Posterior cingulate gyrus (tissue), 11 donors: ENCODE measurements at regions not wholly inside any gene's neighbourhood (a gene's known extent, or its start where the extent isn't known, plus 50 kb on each side); places are given as distances from the start of the nearest gene placed in this dataset.

Experiments
- DNase-seq, 10 donors: peaks; one replicate each; pipeline versions ENCODE4 v3.0.0 to v3.0.0-alpha.2; 2020 to 2021; ENCODE audit warnings: mixed read lengths in 3 of 10
- intact Hi-C: fragments of 100-400 bp; cut with DNase I; formaldehyde crosslinking; loops from one replicate; pipeline ENCODE4 v1.15.1; 2023

DNA sequence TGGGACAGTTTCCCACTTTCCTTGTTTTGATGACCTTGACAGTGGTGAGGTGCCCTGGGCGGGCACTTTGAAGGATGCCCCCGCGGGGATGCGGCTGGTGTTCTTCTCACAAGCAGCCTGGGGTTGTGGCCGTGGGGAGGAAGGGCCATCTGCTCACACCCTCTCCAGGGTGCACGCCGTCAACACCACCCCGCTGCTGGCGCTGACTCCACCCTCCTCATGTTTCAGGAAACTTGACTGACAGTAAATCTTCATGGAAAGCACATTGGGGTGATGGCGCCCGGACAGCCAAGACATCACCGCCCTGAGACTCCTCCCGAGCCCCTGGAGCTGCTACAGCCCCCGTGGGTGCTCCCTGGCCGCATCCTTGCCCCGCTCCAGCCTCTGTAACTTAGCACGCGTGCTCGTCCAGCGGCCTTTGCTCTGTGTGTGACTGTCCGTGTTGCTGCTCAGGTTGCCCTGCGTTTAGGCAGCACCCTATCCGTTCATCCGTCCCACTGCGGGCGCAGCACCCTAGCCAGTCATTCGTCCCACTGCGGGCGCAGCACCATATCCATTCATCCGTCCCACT is 150.2 kb upstream of the C14orf180 start:
- DNase-seq = peak in 5 of 10 donors; percentile 5 to 78 (median 63)
- intact Hi-C loops = no loop called here

DNA sequence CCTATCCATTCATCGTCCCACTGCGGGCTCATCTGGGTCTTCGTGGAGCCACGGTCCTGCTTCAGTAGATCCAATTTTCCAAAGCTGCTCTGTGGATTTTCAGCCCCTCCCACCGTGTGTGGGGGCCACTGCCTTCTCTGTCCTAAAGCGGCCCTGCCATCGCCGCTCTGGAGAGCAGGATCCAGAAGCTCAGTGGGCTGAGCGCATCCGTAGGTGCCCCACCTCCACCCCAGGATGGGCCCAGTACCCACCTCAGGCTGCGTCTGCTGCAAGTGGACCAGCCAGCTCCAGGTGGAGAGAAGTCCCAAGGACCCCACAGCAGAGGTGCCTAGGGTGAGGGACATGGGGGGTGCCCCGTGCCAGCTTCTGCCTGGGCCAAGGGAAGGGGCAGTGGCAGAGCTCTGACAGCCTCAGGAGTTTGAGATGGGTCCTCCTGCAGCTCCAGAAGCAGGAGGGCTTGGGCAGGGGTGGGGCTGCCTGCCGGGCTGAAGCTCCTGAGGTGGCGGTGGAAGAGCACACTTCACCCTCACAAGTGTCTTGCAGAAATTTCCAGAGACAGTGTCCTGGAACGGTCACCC is 148.1 kb upstream of the C14orf180 start:
- DNase-seq = peak in 4 of 10 donors; percentile 8 to 75 (median 59)
- intact Hi-C loops = no loop called here

- peak in 3 of 10 donors; percentile 51 to 78 (median 59) for DNase-seq
- intact Hi-C loops = no loop called here
Measured at GRCh38 chr14:104431929-104432541, 147.5 kb upstream of the C14orf180 start.

DNA sequence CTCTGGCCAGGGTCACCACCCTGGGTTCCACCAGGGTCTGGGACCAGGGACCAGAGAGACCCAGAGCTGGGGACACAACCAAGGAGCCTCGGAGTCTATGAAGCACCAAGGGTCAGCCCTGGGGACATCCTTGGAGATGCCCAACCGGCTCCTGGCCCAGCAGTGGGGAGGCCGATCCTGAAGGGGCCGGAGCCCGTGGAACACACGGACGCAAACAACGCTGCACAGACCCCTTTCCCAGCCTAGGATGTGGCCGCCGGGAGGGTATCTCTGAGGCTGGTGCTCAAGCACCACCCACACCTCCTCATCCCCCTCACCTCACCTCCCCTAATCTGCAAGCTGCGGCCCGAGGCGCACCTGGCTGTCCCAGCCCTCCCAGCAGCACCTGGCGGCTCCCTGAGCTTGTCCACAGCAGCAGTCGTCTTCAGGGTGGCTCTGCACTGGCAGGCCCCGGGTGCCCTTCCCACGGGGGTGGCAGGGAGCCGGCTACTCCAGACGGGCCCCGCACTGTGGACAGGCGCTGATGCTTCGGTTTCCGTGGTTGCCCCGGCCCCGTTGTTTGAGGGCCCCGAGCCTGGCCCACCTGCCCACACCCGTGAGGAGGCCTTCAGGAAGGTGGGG is 146.8 kb upstream of the C14orf180 start:
- intact Hi-C loops = no loop called here
- peak in 6 of 10 donors; percentile 7 to 83 (median 44) for DNase-seq

DNA sequence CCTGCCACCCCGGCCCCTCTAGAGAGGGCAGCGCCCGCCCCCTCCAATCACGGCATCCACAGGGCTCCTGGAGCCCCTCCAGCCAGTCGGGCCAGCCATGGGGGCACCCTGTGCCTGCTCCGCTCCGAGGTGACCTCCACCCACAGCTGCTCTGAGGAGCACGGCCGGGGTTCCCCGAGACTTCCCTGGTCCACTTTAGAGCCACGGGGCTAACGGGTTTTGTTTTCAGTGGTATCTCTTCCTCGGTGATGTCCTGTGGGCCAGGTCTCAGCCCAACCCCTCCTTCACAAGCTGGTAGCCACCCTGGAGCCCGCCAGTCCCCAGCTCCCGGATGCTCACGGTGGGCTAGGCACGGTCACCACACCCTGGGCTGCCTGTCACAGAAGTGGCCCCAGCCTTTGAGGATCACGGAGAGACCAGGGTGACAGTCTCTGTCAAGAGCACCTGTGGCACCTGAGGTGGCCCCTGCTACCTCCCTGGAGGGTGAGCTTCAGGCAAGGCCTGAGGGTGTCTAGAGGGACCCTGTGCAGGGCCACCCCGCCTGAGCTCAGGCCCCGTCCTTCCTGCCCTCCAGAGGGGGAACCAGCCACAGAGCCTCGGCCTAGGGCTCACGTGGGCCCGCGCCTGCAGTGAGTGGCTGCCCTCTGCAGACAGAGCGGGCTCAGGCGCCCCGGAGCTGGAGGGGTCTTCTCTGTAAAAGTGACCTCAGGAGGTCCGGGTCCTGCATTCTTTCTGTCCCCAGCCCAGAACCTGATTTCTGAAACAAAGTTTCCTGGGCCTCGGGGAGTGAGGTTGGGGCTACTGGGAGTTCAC is 146.0 kb upstream of the C14orf180 start:
- DNase-seq = peak in 5 of 10 donors; percentile 9 to 74 (median 57)
- intact Hi-C loops = no loop called here

DNA sequence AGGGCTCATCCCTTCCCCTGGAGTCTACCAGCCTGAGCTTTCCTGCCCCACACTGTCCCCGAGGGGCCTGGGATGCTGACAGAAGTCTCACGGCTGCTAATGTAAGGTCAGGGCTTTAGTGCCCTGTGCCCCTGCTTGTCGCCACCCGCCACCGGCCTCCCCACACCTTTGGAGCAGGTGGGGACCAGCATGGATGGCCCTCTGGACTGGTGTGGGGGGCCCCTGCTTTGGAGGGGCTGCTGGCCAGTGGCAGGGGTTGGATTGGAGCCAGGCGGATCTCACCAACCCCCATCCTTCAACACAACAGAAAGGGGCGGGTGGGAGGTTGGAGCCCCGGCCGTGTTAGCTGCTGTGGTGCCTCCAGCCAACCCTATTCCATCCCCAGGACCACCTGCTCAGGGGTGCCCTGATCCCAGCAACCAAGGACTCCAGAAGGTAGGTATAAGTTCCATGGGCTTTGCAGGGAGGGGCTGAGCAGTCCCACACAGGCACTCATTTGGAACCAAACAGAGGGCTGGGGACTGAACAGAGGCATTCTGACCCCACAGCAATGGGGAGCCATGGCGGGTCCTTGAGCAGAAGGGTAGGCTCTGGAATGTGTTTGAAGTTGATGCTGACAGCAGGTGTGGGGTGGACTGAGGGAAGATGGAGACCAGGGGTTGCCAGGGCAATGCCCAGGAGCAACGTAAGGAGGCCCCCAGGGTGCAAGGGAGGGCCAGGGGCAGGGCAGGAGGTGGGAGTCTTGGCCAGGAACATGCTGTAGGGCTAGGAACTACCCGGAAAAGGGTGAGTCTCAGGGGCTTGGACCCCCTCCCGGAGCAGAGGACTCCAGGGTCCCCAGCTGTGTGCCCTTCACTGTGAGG is 145.1 kb upstream of the C14orf180 start:
- peak in 3 of 10 donors; percentile 15 to 69 (median 49) for DNase-seq
- intact Hi-C loops = no loop called here

- intact Hi-C loops = no loop called here
- peak in 3 of 10 donors; percentile 9 to 57 (median 56) for DNase-seq
Measured at GRCh38 chr14:104435147-104436046, 144.2 kb upstream of the C14orf180 start.

DNA sequence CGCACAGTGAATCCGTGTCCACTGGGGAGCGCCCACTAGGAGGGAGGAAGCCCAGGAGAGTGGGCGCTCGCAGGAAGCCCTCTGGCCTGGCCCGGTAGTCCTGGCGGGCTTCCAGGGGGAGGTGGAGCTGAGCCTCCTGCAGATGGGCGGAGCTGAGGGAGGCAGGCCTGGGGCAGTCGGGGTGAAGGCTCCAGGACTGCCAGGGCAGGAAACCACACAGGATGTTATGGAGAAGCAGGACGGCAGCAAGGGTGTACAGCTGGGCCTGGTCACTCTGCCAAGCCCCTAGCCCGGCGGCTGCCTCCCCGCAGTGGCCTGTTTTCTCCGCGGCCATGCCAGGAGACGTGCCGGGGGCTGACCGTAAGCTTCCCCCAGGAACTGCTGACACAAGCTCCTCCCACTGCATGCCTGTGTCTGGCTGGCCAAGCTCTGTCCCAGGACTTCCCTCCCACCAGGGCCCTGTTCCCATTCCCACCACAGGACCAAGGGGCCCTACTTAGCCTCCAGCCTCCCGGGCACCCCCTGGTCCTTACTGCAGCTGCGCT is 143.4 kb upstream of the C14orf180 start:
- DNase-seq = peak in 5 of 10 donors; percentile 24 to 86 (median 74)
- intact Hi-C loops = no loop called here

GRCh38 chr14:104436741-104437701 is 142.5 kb upstream of the C14orf180 start:
- peak in 5 of 10 donors; percentile 5 to 79 (median 66) for DNase-seq
- intact Hi-C loops = no loop called here

- intact Hi-C loops = no loop called here
- peak in 3 of 10 donors; percentile 6 to 13 (median 7) for DNase-seq
Measured at GRCh38 chr14:104437703-104438102, 141.9 kb upstream of the C14orf180 start.

GRCh38 chr14:104438166-104438887 is 141.2 kb upstream of the C14orf180 start:
- intact Hi-C loops = no loop called here
- DNase-seq = peak in 4 of 10 donors; percentile 8 to 69 (median 34)

GRCh38 chr14:104439625-104440024 is 139.9 kb upstream of the C14orf180 start:
- intact Hi-C loops = no loop called here
- peak in 2 of 10 donors; percentile 11 to 62 for DNase-seq

DNA sequence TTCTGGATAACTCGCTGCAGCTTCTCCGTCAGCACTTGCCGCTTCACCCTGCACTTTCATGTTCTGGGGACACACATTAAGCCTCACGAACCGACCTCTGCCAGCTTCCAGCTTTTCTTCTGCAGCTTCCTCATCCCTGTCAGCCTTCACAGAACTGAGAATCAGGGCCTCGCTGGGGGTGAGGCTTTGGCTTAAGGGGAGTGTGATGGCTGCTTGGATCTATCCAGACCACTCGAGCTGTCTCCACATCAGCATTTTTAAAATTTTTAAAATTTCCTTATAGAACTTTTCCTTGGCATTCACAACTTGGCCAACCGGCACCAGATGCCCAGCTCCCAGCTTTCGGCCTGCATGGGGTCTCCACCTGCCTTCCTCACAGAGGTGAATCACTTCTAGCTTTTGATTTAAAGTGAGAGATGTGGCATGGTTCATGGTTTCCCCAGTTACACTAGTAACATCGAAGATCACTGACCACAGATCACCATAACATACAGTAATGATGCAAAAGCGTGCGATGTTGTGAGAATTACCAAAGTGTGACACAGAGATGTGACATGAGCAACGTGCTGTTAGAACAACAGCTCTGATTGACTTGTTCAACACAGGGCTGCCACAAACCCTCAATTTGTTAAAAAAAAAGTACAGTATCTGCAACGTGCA is 139.1 kb upstream of the C14orf180 start:
- peak in 4 of 10 donors; percentile 8 to 67 (median 50) for DNase-seq

DNA sequence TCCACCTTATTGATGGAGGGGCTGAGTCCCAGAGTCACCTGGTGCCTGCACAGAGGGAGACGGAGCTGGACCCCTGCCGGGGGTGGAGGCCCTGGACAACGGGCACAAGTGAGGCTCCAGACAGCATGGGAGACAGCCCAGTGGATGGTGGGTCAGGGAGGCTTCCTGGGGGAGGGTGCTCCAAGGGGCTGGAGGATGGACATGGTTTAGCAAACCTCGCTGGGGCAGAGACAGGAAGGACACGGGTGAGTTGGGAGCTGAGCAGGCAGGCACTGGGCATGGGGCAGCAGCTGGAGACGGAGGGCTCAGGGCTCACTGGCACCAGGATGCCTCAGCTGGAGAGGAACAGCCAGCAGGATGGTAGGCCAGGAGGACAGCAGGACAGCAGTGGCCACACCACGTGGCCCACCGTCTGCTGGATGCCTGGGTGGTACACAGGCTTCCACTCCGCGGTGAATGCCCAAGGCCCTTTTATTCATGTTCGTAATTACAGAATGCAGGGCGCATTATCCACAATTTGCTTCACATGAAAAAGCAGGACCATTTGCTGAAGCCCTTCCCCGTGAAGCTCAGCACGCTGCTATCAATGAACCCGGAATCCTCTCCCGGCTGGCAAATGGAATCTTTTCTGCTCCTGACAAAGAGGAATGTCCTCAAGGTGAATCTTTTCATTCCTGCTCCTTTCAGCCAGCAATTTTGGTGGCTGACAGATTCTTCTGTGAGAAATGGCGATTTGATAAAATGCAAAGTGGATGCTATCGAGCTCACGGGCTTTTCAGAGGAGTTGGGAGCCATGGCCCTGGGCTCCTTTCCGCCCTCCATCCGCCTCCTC is 138.1 kb upstream of the C14orf180 start:
- DNase-seq = peak in 3 of 10 donors; percentile 10 to 45 (median 14)
- intact Hi-C loops = no loop called here

More for the DNA sequence above, 139.1 kb upstream of the C14orf180 start:
- intact Hi-C loops = no loop called here

DNA sequence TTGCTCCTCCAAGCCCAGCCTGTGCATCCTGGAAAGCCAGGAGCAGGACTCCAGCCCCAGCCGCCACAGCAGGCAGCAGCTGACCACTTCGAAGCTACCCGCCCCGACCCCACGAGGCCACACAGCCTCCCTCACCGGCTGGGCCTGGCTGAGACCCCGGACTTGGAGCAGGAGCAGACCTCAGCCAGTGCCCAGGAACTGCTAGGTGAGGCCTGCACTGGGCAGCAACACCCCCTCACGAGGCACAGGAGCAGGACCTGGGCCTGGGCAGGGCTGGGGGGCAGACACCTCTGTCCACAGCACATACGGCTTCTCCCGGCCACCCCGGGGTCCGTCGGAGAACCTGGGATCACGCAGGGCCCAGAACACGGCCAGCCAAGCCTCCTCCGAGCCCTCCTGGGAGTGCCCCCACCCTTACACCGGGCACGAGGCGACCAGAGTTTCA is 137.4 kb upstream of the C14orf180 start:
- intact Hi-C loops = no loop called here
- DNase-seq = peak in 4 of 10 donors; percentile 27 to 77 (median 62)
